ENCODE measurements at regions not wholly inside any gene's neighbourhood (a gene's known extent, or its start where the extent isn't known, plus 50 kb on each side); places are given as distances from the start of the nearest gene placed in this dataset.

- TF ChIP-seq EP300 (IDR thresholded peaks at IDR 0.05) (no peak), POLR2A (IDR thresholded peaks at IDR 0.05; ENCODE audit: low read length) (no peak), USF2 (IDR thresholded peaks at IDR 0.05) (no peak)
Observed at GRCh38 chr4:159444678-159445077, 341.8 kb downstream of the RAPGEF2 start.
